ENCODE measurements at regions not wholly inside any gene's neighbourhood (a gene's known extent, or its start where the extent isn't known, plus 50 kb on each side); places are given as distances from the start of the nearest gene placed in this dataset.

DNA sequence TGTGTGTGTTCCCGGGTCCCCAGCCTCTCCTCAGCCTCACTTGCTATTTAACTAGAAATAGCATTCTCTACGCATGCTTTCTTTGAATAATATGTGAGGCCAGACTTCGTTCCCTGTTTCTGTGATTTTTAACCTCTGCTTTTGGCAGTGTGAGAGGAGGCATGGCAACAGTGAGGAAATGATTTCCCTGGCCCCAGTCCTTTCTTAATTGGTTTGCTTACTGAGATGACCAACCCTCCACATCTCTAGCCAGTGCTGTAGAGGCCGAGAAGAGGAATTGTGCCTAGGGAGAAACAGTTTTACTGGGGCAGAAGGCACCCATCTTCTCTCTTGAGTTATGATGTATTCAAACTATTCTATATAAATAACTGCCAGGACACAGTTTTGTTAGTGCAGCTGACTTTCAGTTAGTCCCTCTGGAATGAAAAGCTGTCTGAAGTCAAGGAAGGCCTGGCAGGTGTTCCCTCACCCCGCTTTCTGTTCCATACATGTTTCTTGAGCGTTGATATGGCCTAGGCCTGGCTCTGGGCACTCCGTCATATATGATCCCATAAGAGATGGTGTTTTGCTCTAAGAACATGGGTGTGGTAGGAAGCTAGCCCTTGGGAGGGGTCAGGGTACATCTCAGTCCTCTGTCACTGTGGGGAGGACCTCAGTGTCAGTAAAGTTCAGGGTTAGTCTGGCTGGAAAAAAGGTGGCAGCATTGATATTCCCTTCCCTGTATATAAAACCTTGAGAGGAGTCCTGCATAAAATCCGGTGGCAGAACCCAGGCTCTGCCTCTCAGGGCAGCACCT lies 73.7 kb upstream of the NPAS1 start:
- TF ChIP-seq, protein P1, sequence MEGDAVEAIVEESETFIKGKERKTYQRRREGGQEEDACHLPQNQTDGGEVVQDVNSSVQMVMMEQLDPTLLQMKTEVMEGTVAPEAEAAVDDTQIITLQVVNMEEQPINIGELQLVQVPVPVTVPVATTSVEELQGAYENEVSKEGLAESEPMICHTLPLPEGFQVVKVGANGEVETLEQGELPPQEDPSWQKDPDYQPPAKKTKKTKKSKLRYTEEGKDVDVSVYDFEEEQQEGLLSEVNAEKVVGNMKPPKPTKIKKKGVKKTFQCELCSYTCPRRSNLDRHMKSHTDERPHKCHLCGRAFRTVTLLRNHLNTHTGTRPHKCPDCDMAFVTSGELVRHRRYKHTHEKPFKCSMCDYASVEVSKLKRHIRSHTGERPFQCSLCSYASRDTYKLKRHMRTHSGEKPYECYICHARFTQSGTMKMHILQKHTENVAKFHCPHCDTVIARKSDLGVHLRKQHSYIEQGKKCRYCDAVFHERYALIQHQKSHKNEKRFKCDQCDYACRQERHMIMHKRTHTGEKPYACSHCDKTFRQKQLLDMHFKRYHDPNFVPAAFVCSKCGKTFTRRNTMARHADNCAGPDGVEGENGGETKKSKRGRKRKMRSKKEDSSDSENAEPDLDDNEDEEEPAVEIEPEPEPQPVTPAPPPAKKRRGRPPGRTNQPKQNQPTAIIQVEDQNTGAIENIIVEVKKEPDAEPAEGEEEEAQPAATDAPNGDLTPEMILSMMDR (conservative IDR thresholded peaks at IDR 0.05; ENCODE audit: low read length) = no peak
- no peak for TF ChIP-seq EZH2phosphoT487 (IDR thresholded peaks at IDR 0.05; ENCODE audit: borderline replicate concordance)
